Psoas muscle (tissue), 7 donors: ENCODE measurements at regions not wholly inside any gene's neighbourhood (a gene's known extent, or its start where the extent isn't known, plus 50 kb on each side); places are given as distances from the start of the nearest gene placed in this dataset.

Source experiments
- ATAC-seq, 4 donors: fragments of 200-7000 bp; cut with Tn5 transposase; one replicate each; pipeline ENCODE4 v1.9.1; 2020; ENCODE audit warnings: moderate library complexity in 3 of 4, mild to moderate bottlenecking in 2 of 4
- DNase-seq, 2 donors: peaks; one replicate each; pipeline ENCODE4 v3.0.0-alpha.2; 2020
- H3K27ac ChIP-seq: fragments of 200-600 bp; one replicate; pipeline ENCODE4 v1.8.0; 2022
- H3K27me3 ChIP-seq, 3 donors: fragments of 200-600 bp in 1 of 3; one replicate each; pipeline versions ENCODE4 v1.6.1 to v1.8.0; 2013 to 2022; ENCODE audit warnings: low read length in 2 of 3, mild to moderate bottlenecking in 2 of 3, moderate library complexity in 1 of 3; ENCODE audit not compliant: insufficient read depth in 3 of 3
- H3K36me3 ChIP-seq, 2 donors: fragments of 200-600 bp in 1 of 2; one replicate each; pipeline versions ENCODE4 v1.6.1 to v1.8.0; 2013 to 2022; ENCODE audit warnings: low read depth in 1 of 2, mild to moderate bottlenecking in 1 of 2, moderate library complexity in 1 of 2; ENCODE audit not compliant: insufficient read depth in 1 of 2
- H3K4me1 ChIP-seq: fragments of 200-600 bp; one replicate; pipeline ENCODE4 v1.8.0; 2022
- H3K4me3 ChIP-seq: fragments of 200-600 bp; one replicate; pipeline ENCODE4 v1.8.0; 2022; ENCODE audit warnings: mild to moderate bottlenecking
- H3K9me3 ChIP-seq: fragments of 200-600 bp; one replicate; pipeline ENCODE4 v1.8.0; 2022
- CTCF ChIP-seq: fragments of 200-600 bp; IDR thresholded peaks from one replicate; pipeline ENCODE4 v1.8.0; 2022; ENCODE audit warnings: antibody characterized with exemption
- WGBS, 3 donors: extraction: QIAGEN DNeasy Blood & Tissue Kit; methylation state at CpG; one replicate each; pipeline versions ENCODE4 v1.1.6 to v1.1.7; 2013; 5-methylcytosine and 5-hydroxymethylcytosine counted together
- intact Hi-C, 2 donors: fragments of 100-400 bp; cut with DNase I; formaldehyde crosslinking; loops; one replicate each; pipeline versions ENCODE4 v1.11.0 to v1.14.2; 2022
- donor health status: healthy with polysubstance abuse.
- donor health status: DM: no; HTN: no; CAD: no; lungs with moderate emphysema.
- donor health status: Bipolar disorder and iron deficiency.
- donor health status: healthy.
- donor health status: DM: yes; HTN: yes; CAD: no.
- donor health status: DM: no; HTN: no; CAD: no.
- donor health status: DM: yes; HTN: yes; CAD: no.

DNA sequence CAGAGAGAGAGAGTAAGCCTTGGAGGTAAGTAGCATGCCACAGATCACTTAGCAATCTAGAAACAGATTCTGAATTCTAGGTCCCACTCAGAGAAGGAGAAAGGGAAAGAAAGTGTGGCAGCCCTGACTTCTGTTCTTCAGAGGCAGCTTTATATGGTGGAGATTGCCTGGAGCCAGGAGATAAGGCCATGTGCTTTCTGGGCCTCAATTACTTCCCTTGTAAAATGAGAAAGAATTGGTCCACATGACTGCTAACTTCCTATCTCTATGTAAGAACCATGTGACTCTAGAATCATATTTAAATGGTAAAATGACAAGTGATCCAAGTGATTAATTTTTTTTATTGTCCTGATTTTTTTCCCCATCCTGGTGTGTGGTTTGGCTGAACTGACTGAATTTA lies 64.1 kb downstream of the HHEX start:
- peaks cover 17% of the 10 kb centered on the region for H3K4me1 ChIP-seq
- intact Hi-C loops = no loop called here
- ATAC-seq = no peak

GRCh38 chr10:92755725-92756124 lies 66.0 kb downstream of the HHEX start:
- 76 to 78% (median 76%) methylated on average over 2 of the region's 2 CpGs for WGBS, 3 donors
- no peak overlapping the region for H3K4me3 ChIP-seq
- peaks cover 17% of the 10 kb centered on the region for H3K4me1 ChIP-seq
- H3K27ac ChIP-seq = no peak overlapping the region
- H3K27me3 ChIP-seq = no peaks in the 10 kb centered on the region
- ATAC-seq = no peak
- no peaks in the 10 kb centered on the region for H3K36me3 ChIP-seq
- no peaks in the 10 kb centered on the region for H3K9me3 ChIP-seq
- intact Hi-C loops = no loop called here
- no peak for DNase-seq
- TF ChIP-seq CTCF = no peak

More for the DNA sequence above, 64.1 kb downstream of the HHEX start:
- H3K27ac ChIP-seq = no peak overlapping the region
- no peak for TF ChIP-seq CTCF
- no peak for DNase-seq
- no peak overlapping the region for H3K4me3 ChIP-seq
- H3K27me3 ChIP-seq = no peaks in the 10 kb centered on the region
- no peaks in the 10 kb centered on the region for H3K9me3 ChIP-seq
- no peaks in the 10 kb centered on the region for H3K36me3 ChIP-seq

- ATAC-seq (peak in 2 of 4 donors; percentile 41 to 48), DNase-seq (no peak)
- whole genome bisulfite sequencing, 3 donors = 68 to 73% (median 72%) methylated on average over 10 of the region's 10 CpGs
These were observed 66.7 kb downstream of the HHEX start for GRCh38 chr10:92756201-92757065.

DNA sequence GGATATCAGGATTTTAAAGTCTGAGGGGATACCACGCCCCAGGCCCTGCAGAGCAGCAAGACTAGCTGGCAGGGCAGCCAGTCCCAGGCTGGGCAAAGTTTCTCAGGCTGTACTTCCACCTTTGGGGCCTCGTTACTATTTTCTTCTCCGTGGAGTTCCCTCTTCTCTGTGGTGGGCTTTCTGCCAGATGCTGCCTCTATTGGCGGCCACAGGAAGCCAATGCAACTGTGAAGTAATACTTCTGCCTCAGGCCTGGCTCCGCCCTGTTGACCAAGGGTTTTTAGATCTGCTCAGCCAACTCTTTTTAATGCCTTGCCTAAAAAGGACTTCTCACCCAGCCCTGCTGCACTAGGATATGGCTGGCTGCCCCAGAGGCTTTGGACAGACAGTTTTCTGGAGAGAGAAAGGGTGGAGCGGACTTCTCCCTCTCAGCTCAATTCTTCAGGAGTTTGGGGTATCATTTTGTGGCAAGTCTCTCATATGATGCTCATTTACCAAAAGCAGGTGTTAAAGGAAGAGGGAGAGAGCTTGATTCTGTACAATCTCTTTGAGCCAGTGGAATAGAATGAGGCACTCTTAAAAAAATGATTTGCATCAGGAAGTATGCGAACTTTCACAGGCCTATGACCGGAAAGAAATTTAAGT lies 67.4 kb downstream of the HHEX start:
- DNase-seq = peak; percentile 67 to 88
- Histone ChIP-seq H3K36me3 (no peaks in the 10 kb centered on the region), H3K27me3 (no peaks in the 10 kb centered on the region), H3K4me3 (peak overlapping the region; percentile 24), H3K9me3 (no peaks in the 10 kb centered on the region), H3K4me1 (peaks cover 17% of the 10 kb centered on the region), H3K27ac (peak overlapping the region; percentile 71)
- peak; percentile 63 to 97 (median 89) for ATAC-seq
- TF ChIP-seq CTCF = no peak
- 30 to 38% (median 32%) methylated on average over 8 of the region's 8 CpGs for WGBS, 3 donors
- intact Hi-C loops = no loop called here

More at GRCh38 chr10:92756201-92757065, 66.7 kb downstream of the HHEX start:
- intact Hi-C loops = no loop called here
- Histone ChIP-seq H3K36me3 (no peaks in the 10 kb centered on the region), H3K4me1 (peaks cover 17% of the 10 kb centered on the region), H3K4me3 (peak overlapping the region; percentile 24), H3K27me3 (no peaks in the 10 kb centered on the region), H3K9me3 (no peaks in the 10 kb centered on the region), H3K27ac (peak overlapping the region; percentile 71)
- no peak for TF ChIP-seq CTCF
